PC-9 (cell line): ENCODE measurements at regions not wholly inside any gene's neighbourhood (a gene's known extent, or its start where the extent isn't known, plus 50 kb on each side); places are given as distances from the start of the nearest gene placed in this dataset.

Experiments
- EZH2 ChIP-seq: fragments of 200-600 bp; sonication (generic); IDR thresholded peaks from 2 replicates; pipeline ENCODE4 v1.8.0; 2017; ENCODE audit warnings: antibody characterized with exemption, low read depth
- TF ChIP-seq, protein P1 (sequence below): fragments of 200-600 bp; sonication (generic); conservative IDR thresholded peaks from 2 replicates; pipeline ENCODE4 v1.6.1; 2017; ENCODE audit warnings: mixed run types, antibody characterized with exemption, mild to moderate bottlenecking, moderate library complexity

DNA sequence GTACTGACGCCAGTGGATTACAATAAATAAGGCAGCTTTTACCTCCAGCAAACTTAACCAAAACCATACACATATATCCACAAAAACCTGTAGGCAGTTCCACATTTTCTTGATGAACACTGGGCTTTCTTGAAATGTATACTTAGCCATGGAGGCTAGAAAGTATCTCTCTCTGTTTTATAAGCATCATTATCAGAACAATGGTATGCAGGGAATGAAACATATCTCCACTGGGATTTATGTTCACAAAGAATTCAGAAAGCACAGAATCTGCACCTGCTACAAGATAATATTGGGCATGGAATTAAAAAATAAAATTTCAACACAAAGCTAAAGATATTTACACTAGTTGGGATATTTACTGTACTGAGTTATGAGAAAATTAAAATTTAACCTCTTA, 126.1 kb upstream of the RASA1 start:
- TF ChIP-seq, protein P1, sequence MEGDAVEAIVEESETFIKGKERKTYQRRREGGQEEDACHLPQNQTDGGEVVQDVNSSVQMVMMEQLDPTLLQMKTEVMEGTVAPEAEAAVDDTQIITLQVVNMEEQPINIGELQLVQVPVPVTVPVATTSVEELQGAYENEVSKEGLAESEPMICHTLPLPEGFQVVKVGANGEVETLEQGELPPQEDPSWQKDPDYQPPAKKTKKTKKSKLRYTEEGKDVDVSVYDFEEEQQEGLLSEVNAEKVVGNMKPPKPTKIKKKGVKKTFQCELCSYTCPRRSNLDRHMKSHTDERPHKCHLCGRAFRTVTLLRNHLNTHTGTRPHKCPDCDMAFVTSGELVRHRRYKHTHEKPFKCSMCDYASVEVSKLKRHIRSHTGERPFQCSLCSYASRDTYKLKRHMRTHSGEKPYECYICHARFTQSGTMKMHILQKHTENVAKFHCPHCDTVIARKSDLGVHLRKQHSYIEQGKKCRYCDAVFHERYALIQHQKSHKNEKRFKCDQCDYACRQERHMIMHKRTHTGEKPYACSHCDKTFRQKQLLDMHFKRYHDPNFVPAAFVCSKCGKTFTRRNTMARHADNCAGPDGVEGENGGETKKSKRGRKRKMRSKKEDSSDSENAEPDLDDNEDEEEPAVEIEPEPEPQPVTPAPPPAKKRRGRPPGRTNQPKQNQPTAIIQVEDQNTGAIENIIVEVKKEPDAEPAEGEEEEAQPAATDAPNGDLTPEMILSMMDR, result no peak
- no peak for TF ChIP-seq EZH2
